GM19099 (cell line): ENCODE measurements at regions not wholly inside any gene's neighbourhood (a gene's known extent, or its start where the extent isn't known, plus 50 kb on each side); places are given as distances from the start of the nearest gene placed in this dataset.

Experiments
- POLR2A ChIP-seq: IDR thresholded peaks from 3 replicates; pipeline ENCODE4 v1.6.1; 2011; ENCODE audit warnings: low read depth; ENCODE audit not compliant: insufficient read length; ENCODE audit errors: extremely low read depth

DNA sequence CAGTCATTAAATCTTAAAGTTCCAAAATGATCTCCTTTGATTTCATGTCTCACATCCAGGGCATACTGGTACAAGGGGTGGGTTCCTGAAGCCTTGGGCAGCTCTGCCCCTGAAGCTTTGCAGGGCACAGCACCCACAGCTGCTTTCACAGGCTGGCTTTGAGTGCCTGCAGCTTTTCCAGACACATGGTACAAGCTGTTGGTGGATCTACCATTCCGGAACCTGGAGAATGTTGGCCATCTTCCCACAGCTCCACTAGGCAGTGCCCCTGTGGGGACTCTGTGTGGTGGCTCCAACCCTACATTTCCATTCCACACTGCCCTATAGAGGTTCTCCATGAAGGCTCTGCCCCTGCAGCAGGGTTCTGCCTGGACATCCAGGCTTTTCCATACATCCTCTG is 211.1 kb upstream of the THBS1 start:
- no peak for TF ChIP-seq POLR2A

DNA sequence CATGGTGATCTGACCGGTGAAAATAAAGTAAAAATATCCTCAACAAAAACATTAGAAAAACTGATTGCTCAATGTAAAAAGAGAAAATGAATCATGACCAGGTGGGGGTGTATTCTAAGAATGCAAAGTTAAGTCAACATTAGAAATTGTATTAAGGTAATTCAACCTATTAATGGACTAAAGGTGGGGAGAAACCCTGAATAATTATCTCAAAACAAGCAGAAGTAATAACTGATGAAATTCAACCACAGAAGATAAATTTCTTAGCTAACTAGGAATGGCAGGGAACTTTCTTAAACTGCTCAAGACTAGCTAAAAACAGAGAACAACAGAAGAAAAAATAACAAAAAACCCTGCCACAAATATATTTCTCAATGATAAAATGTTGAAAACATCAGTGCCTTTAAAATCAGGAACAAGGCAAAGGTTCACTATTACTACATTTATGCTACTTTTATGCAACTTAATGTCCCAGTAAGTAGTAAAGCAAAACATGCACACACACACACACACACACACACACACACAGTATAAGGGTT is 204.4 kb upstream of the THBS1 start:
- TF ChIP-seq POLR2A, result no peak

DNA sequence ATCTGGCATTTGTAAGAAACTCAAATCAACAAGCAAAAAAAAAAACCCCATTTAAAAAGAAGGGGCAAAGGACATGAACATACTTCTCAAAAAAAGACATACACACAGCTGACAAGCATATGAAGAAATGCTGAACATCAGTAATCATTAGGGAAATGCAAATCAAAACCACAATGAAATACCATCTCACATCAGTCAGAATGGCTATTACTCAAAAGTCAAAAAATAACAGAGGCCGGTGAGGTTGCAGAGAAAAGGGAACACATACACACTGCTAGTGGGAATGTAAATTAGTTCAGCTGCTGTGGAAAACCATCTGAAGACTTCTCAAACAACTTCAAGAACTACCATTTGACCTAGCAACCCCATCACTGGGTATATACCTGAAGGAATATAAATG is 199.4 kb upstream of the THBS1 start:
- TF ChIP-seq POLR2A, result no peak

DNA sequence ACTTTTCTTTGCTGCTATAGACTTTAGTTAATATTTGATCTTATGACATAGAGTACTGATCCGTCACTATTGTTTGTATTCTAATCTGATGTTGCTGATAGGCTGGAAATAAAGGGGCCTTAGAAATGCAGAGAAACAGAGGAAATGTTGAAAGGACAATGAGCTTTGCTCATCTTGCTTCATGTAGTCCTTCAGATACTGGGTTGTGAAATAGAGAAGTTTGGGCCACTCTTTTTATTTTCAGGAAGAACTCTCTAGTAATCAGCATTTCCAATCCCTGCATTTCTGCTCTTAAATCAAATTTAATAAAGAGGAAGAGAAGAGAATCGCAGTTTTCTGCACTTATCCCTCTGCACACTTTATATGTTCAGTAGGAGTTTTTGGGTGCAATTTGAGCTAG is 192.8 kb upstream of the THBS1 start:
- no peak for TF ChIP-seq POLR2A

DNA sequence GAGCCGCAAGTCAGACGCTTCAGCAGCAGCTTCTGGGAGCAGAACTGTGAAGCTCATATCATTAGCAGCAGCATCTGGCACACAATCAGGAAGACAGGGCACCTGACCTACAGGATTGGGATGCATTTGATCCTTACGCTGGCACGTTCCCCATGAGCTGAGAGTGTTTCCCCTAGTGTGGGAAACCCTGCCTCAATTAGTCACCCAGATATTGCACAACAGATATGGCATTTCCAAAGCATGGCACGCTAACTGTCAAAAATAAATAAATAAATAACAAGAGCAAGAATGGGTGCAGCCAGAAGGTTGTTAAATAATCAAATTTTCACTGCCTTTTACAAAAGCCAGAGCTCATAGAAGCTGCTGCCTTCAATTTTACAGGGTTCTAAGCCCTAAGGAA is 189.6 kb upstream of the THBS1 start:
- TF ChIP-seq POLR2A, result no peak

DNA sequence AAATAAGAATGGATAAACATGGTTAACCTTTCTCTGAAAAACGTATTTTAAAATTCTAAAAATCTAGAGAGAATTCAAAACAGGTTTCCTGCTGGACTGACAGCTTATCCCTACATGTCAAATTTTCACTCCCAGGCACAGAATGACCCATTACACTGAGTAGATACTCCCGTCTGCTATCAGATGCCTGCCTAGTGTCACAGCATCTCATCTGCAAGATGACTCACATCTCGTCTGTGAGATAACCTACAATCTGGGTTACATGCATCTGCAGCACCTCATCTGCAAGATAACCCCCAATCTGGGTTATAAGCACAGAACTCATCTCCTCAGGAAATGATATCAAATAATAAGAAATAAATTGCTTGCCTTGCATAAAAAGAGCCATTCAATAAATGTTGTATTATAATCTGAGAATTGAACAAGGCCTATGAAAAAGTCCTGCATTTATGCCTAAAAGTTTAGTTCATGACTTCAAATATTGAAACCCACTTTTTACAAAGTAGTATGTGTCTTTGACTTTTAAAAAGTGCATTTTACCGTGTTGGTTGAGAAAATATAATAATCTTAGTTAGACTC is 188.3 kb upstream of the THBS1 start:
- no peak for TF ChIP-seq POLR2A

DNA sequence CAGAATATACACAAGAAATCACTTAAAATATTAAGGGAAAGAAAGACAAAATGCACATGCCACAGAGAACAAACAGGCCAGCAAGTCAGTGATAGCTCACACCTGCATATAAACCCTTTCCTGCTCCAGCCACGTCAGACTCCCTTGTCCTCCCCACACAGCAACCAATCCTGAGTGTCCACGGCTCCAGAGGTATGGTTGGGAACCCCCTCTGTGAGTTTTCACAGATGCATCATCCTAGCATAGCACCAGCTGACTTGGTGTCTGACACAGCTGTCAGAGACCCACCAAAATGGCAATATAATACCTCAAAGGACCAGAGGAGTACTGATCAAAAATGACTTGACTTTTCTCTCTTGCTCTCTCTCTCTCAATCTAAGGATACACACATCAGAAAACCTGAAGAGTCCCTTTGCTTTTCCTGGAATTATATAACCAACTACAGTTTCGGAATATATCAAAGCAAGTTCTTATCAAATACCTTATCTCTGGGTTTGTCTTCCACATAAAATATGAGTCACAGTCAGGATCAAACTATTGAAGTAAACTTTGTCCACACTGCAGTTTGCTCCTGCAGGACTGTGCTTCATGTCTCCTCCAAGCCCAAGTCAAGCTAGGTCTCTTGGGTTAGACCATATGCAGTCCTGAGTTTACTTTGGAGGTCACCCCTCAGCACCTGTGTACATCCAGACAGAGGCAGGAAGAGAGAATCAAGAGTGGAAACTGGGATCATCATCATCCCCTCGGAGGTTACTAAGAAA is 187.1 kb upstream of the THBS1 start:
- TF ChIP-seq POLR2A, result no peak

DNA sequence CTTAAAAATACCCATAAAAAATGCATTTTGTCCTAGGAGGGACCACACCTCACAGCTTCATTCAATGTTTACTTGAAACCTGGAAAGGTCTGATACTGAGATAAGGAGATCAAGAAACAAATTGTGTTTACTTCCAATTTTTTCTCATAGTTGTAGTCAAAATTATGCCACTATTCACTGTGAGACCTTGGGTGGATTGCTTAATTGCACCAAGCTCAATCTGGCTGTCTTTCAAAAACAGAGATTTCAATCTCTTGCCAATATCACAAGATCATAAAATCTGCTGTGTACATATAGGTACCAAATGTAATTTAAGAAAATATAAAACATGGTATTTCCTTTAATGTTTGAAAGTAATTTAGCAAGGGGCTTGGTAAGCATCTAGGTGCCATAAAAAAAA is 186.4 kb upstream of the THBS1 start:
- TF ChIP-seq POLR2A, result no peak

DNA sequence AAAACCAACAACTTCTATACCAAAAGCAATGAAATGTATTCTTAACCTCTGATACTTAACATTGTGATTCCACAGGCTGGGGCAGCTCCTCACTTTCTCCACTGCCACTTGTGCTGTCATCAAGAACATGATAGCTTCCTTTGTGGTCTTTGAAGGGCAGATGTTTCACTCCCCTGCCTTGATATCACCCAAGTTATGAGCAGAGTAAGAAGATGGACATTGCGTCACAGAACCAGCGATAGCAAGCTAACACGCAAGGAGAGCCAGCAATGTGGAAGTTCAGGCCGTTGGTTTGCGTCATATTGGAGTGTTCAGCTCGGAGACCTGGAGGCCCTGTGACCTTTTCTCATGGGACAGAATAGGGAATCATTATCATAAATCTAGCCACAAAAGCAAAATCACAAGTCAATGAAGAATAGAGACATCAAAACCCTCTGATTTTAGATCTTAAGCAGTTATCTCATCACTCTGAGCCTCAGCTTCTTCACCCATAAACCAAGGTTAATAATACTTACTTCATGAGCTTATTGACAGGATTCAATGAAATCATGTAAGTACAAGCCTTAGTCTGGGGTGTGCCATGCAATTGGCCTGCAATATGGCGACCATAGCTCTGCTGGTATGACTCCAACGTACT is 183.8 kb upstream of the THBS1 start:
- TF ChIP-seq POLR2A, result no peak

DNA sequence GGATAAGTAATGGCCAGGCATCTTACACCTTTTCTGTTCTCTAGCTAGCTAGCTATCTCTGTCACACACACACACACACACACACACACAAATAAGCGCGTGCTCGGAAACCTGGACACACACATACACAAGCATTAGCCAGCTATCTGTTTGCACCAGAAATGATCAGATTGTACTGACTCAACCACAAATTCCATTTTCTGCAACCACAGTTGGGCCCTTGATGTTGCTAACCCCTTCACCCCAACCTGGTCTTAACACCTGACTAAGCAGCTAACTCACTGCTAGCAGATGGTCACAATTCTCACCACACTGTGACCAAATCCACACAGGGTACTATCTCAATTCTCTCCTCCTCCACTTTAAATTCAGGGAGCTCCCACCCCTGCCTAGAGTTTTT is 183.0 kb upstream of the THBS1 start:
- TF ChIP-seq POLR2A, result no peak

DNA sequence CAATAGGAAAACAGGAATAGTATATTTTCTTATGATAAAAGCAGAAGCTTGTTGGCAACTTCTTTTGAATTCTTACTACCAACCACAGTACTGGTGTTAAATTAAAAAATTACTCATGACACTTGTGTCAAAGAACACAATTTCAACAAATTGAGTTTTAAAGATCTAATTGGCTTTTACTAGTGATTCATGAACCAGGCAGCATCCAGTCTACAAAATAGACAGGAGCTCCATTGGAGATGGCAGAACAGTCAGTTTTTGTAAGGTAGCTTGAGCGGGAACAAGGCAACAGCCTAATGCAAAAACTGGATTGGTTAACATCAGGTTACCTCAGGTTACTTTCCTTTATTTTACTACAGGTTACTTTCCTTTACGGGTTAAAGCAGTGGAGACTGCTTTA is 181.3 kb upstream of the THBS1 start:
- TF ChIP-seq POLR2A, result no peak

DNA sequence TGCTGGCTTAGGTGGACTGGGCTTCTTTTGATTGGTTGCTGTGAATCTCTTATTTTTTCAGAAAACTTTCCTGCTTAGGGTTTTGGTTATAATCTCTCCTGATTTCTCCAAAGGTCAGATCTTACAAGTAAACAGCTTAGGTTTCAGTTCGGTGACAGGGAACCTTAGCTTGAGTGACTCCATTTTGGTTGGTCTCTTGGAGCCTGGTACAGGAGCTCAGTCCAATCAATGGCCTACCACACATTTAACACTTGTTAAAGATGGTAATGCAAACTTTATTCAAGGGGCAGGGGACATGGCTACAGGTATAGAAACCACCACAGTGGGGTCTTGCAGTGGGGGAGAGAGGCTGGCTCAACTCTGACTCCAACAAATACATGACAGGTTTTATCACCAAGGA is 180.9 kb upstream of the THBS1 start:
- TF ChIP-seq POLR2A, result no peak

DNA sequence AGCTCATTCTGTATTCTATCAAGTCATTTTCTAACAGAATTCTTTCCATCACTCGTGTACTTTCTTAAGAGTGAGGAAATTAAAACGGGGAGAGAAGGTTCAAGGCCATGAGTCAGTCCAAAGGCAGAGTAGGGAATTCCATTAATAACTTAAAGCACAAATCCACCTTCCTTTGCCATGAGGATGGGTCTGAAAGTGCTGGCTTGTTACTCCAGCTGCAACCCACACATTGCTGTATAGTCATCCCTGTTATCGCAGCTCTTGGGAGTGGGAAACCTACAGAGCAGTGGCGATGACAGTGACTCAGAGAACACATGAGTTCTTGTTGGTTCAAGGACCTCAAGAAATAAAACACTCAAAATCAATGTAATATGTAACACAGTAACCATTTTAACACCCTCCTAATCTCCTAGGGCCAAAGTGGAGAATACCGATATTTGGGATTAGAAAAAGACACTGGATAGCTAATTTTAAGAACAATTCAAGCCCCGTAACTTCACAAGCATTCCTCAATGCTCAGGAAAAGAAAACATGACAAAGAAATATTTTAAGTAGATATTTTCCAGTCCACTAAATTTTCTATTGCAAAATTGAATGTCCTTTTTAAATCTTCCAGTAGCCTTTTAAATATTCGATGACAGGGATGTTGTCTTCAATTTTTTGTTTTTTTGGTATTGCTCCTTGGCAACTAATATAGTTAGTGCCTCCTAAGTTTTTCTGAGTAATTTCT is 179.9 kb upstream of the THBS1 start:
- TF ChIP-seq POLR2A, result no peak

DNA sequence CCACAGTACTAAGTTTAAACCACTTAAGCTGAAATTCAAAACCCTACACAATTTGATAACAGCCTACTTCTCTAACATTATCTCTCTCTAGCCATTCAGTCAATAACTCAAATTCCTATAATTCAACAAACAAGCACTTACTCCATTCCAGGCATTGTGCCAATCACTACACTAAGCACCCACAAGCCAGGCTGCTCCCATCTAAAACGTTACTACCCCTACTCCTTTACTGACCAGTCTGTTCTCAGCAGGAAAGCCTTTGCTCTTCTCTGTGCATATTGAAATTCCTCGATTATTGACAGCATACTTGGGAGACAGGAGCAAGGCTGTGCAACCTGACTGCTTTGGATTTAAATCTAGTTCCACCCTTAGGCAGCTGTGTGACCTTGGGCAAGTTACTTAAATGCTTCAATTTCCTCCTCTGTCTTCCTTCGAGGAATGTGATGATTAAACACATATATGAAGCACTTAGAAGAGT is 177.2 kb upstream of the THBS1 start:
- TF ChIP-seq POLR2A, result no peak

DNA sequence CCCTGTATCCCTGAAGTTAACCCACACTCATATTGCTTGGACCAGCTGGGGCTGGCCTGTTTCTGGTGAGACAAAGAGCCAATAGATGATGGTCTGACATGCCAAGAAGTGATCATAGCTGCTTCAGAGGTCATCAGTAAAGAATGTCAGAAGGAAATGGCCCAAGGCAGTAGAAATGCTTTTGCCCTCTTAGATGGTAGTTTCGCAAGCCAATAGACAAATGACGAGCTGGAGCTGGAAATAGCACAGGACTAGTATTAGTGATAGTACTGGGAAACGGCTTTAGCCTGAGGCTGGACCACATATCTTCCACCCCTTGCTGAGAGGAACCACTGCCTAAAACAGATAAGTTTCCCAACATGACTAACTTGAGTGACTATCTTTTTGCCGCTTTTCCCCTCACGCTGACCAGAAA is 176.1 kb upstream of the THBS1 start:
- no peak for TF ChIP-seq POLR2A

DNA sequence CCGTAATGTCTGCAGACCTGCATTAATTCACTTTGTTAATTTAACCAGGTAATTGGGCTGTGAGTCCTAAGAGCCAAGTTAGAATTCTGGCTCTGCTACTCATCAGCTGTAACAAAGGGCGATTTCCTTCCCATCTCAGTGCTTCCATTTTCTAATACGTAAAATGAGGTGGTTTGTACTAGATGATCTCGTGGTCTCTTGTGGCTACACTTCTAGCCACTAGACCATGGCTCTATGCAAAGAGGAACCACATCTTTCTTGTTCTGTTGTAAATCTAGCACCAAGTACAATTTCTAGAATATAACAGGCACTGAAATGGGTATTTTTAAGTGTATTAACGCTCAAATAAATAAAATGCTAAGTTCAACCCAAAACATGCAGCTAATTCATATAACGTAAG is 174.4 kb upstream of the THBS1 start:
- no peak for TF ChIP-seq POLR2A

DNA sequence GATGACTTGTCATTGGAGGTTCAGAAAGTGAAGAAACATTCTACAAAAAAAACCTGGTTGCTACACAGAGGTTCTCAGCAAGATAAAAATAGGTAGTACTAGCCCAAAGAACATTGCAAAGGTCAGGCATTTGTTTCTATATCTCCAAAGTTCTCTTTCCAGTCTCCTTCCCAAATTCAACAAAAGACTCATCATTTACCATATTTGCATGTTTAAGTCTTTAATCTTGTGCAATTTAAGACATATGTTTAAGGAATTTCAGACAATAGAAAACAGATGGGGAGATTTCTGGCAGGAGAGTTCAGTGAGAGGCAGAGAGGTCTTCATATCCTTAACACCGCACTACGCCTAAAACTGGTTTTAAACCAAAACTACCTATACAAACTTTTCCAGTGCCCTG is 173.8 kb upstream of the THBS1 start:
- TF ChIP-seq POLR2A, result no peak
